Caco-2 (cell line): ENCODE measurements at regions not wholly inside any gene's neighbourhood (a gene's known extent, or its start where the extent isn't known, plus 50 kb on each side); places are given as distances from the start of the nearest gene placed in this dataset.

Experiments
- BruUV-seq: library from RNA; stranded (reverse); fragments of 400-500 nt; replicated peaks from 2 replicates; lab custom pipeline; 2021; lab: Mats Ljungman, UMichigan
- CTCF ChIA-PET: fragments of 300-600 bp; sonication (Branson Sonifier 250); formaldehyde crosslinking; loops from one replicate; lab custom pipeline; 2022; ENCODE audit warnings: antibody characterized with exemption; lab: Charles Lee
- POLR2A ChIA-PET: fragments of 300-600 bp; sonication (Branson Sonifier 250); formaldehyde crosslinking; loops from one replicate; lab custom pipeline; 2022; ENCODE audit warnings: antibody characterized with exemption; lab: Charles Lee
- DNase-seq, 2 experiments: peaks; one replicate each; pipeline versions ENCODE4 v3.0.0 to v3.0.0-alpha.2; 2020 to 2022
- H3K27me3 ChIP-seq: replicated peaks from 2 replicates; pipeline ENCODE4 v1.6.0; 2011; ENCODE audit warnings: low read length; ENCODE audit not compliant: control insufficient read depth, insufficient read depth
- H3K36me3 ChIP-seq: 2 replicates; pipeline ENCODE4 v1.5.1; 2011; ENCODE audit warnings: low read length; ENCODE audit not compliant: control insufficient read depth, insufficient read depth
- H3K4me1 ChIP-seq: fragments of 250-450 bp; sonication (Bioruptor Pico); 2 replicates; pipeline ENCODE4 v1.5.1; 2020; ENCODE audit warnings: mild to moderate bottlenecking
- H3K4me3 ChIP-seq: 2 replicates; pipeline ENCODE4 v1.5.1; 2011; ENCODE audit warnings: low read depth, mild to moderate bottlenecking, control low read depth, low read length
- H3K9me3 ChIP-seq: fragments of 250-450 bp; sonication (Bioruptor Pico); 2 replicates; pipeline ENCODE4 v1.5.1; 2020; ENCODE audit warnings: mild to moderate bottlenecking, moderate library complexity
- H3K27ac Mint-ChIP-seq: one replicate; pipeline ENCODE4 v1.8.0; 2022; ENCODE audit warnings: mixed read lengths; ENCODE audit not compliant: unreplicated experiment
- H3K27me3 Mint-ChIP-seq: one replicate; pipeline ENCODE4 v1.8.0; 2022; ENCODE audit warnings: mixed read lengths; ENCODE audit not compliant: insufficient read depth, unreplicated experiment
- H3K36me3 Mint-ChIP-seq: one replicate; pipeline ENCODE4 v1.8.0; 2022; ENCODE audit warnings: mild to moderate bottlenecking, mixed read lengths; ENCODE audit not compliant: insufficient read depth, unreplicated experiment
- H3K4me1 Mint-ChIP-seq: one replicate; pipeline ENCODE4 v1.8.0; 2022; ENCODE audit warnings: low read depth, mixed read lengths; ENCODE audit not compliant: unreplicated experiment
- H3K4me3 Mint-ChIP-seq: one replicate; pipeline ENCODE4 v1.8.0; 2022; ENCODE audit warnings: mild to moderate bottlenecking, moderate library complexity, mixed read lengths; ENCODE audit not compliant: unreplicated experiment
- H3K9me3 Mint-ChIP-seq: one replicate; pipeline ENCODE4 v1.8.0; 2022; ENCODE audit warnings: mixed read lengths; ENCODE audit not compliant: unreplicated experiment
- intact Hi-C: fragments of 100-400 bp; cut with micrococcal nuclease; formaldehyde crosslinking; loops from one replicate; pipeline ENCODE4 v1.10.0; 2022; ENCODE audit not compliant: unreplicated experiment
- TF ChIP-seq, protein P1 (sequence below), 2 experiments: fragments of 200-600 bp in 1 of 2; IDR thresholded peaks; 1 replicate in 1 of 2; 2 replicates in 1 of 2; pipeline versions ENCODE4 v1.5.1 to v1.8.0; 2011 to 2022; ENCODE audit warnings: antibody characterized with exemption in 1 of 2, control low read depth in 1 of 2, inconsistent platforms in 1 of 2, low read depth in 1 of 2, low read length in 1 of 2, mild to moderate bottlenecking in 1 of 2, moderate library complexity in 1 of 2; ENCODE audit not compliant: insufficient read depth in 1 of 2, severe bottlenecking in 1 of 2, unreplicated experiment in 1 of 2

DNA sequence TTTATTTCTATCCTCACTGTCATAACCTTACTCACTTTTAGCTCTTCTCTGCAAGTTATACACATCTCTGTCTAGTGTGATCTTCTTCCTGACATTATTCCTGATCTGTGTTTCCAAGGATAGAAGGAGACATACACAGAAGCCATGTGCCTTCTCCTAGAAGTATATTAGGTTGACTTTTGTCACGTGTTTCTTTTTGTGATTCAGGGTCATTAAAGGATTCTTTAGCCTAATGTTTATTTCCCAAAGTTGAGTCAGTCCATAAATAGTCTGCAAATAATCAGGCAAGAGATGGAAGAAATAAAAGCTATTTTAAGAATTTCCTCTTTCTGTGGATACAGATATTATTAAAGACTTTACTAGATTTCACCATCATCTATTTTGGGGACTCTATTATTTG, 214.1 kb upstream of the GOT2 start:
- BruUV-seq, result no TSS peak
- intact Hi-C loops, result no loop called here
- Mint-ChIP-seq H3K36me3 (no peaks in the 10 kb centered on the region), H3K27me3 (peaks cover 4% of the 10 kb centered on the region), H3K27ac (no peak overlapping the region), H3K4me3 (no peak overlapping the region), H3K9me3 (no peaks in the 10 kb centered on the region), H3K4me1 (no peaks in the 10 kb centered on the region)
- TF ChIP-seq, protein P1, sequence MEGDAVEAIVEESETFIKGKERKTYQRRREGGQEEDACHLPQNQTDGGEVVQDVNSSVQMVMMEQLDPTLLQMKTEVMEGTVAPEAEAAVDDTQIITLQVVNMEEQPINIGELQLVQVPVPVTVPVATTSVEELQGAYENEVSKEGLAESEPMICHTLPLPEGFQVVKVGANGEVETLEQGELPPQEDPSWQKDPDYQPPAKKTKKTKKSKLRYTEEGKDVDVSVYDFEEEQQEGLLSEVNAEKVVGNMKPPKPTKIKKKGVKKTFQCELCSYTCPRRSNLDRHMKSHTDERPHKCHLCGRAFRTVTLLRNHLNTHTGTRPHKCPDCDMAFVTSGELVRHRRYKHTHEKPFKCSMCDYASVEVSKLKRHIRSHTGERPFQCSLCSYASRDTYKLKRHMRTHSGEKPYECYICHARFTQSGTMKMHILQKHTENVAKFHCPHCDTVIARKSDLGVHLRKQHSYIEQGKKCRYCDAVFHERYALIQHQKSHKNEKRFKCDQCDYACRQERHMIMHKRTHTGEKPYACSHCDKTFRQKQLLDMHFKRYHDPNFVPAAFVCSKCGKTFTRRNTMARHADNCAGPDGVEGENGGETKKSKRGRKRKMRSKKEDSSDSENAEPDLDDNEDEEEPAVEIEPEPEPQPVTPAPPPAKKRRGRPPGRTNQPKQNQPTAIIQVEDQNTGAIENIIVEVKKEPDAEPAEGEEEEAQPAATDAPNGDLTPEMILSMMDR (IDR thresholded peaks at IDR 0.05; ENCODE audit: insufficient read depth in 1 of 2, low read depth in 1 of 2, low read length in 1 of 2, severe bottlenecking in 1 of 2, unreplicated experiment in 1 of 2), result no peak
- no peak for DNase-seq
- CTCF ChIA-PET, result no interaction called here
- Histone ChIP-seq H3K9me3 (no peaks in the 10 kb centered on the region), H3K27me3 (no peaks in the 10 kb centered on the region), H3K4me3 (no peak overlapping the region), H3K4me1 (no peaks in the 10 kb centered on the region), H3K36me3 (no peaks in the 10 kb centered on the region)
- POLR2A ChIA-PET, result no interaction called here

DNA sequence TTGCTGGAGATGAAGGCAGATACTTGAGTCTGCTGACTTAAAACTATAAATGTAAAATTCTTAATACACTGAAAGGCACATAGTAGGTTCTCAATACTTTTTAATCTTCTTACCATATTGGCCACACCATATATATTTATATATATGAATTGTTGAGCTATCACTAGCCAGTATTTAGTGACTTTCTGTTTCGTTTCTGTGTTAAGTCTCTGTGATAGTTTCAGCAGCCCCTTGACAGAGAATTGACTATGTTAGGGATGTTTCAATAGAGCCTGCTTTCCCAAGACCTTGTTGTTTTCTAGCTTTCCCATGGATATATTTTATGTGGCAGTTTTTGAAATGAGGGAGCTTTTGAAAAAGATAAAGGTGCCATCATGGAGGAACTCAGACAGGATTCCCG, 206.5 kb upstream of the GOT2 start:
- TF ChIP-seq, protein P1 (IDR thresholded peaks at IDR 0.05; ENCODE audit: insufficient read depth in 1 of 2, low read depth in 1 of 2, low read length in 1 of 2, severe bottlenecking in 1 of 2, unreplicated experiment in 1 of 2), result no peak
- no TSS peak for BruUV-seq
- Histone ChIP-seq H3K4me3 (no peak overlapping the region), H3K36me3 (no peaks in the 10 kb centered on the region), H3K9me3 (no peaks in the 10 kb centered on the region), H3K4me1 (no peaks in the 10 kb centered on the region), H3K27me3 (no peaks in the 10 kb centered on the region; the same call in 1 of the 2 replicates)
- no peak overlapping the region for H3K27ac Mint-ChIP-seq
- H3K27me3 Mint-ChIP-seq, result peaks cover 10% of the 10 kb centered on the region
- H3K4me1 Mint-ChIP-seq, result no peaks in the 10 kb centered on the region
- no peak overlapping the region for H3K4me3 Mint-ChIP-seq
- H3K9me3 Mint-ChIP-seq, result no peaks in the 10 kb centered on the region
- no peak for DNase-seq
- no peaks in the 10 kb centered on the region for H3K36me3 Mint-ChIP-seq
- ChIA-PET POLR2A (no interaction called here), CTCF (no interaction called here)
- intact Hi-C loops, result no loop called here

- Histone ChIP-seq H3K4me3 (no peak overlapping the region), H3K4me1 (no peaks in the 10 kb centered on the region), H3K27me3 (no peaks in the 10 kb centered on the region; the same call in 1 of the 2 replicates), H3K36me3 (no peaks in the 10 kb centered on the region), H3K9me3 (no peaks in the 10 kb centered on the region)
- no peak for DNase-seq
- Mint-ChIP-seq H3K4me1 (no peaks in the 10 kb centered on the region), H3K4me3 (no peak overlapping the region), H3K36me3 (no peaks in the 10 kb centered on the region), H3K27me3 (peaks cover 10% of the 10 kb centered on the region), H3K27ac (no peak overlapping the region), H3K9me3 (no peaks in the 10 kb centered on the region)
- intact Hi-C loops, result no loop called here
- BruUV-seq, result no TSS peak
- TF ChIP-seq, protein P1 (IDR thresholded peaks at IDR 0.05; ENCODE audit: insufficient read depth in 1 of 2, low read depth in 1 of 2, low read length in 1 of 2, severe bottlenecking in 1 of 2, unreplicated experiment in 1 of 2), result no peak
- POLR2A ChIA-PET, result no interaction called here
- CTCF ChIA-PET, result no interaction called here
Observed at GRCh38 chr16:58938811-58939210, 204.7 kb upstream of the GOT2 start.
